OCI-LY7 (cell line): ENCODE measurements at regions not wholly inside any gene's neighbourhood (a gene's known extent, or its start where the extent isn't known, plus 50 kb on each side); places are given as distances from the start of the nearest gene placed in this dataset.

Source experiments
- BruUV-seq: library from RNA; stranded (reverse); fragments of 400-500 nt; replicated peaks from 2 replicates; lab custom pipeline; 2021; lab: Mats Ljungman, UMichigan
- CTCF ChIA-PET: fragments of 300-600 bp; sonication (Branson Sonifier 250); formaldehyde crosslinking; loops from one replicate; lab custom pipeline; 2022; ENCODE audit warnings: antibody characterized with exemption; ENCODE audit not compliant: unreplicated experiment; lab: Charles Lee
- POLR2A ChIA-PET: fragments of 300-600 bp; sonication (Branson Sonifier 250); formaldehyde crosslinking; loops from one replicate; lab custom pipeline; 2022; ENCODE audit warnings: antibody characterized with exemption; lab: Charles Lee
- DNase-seq: peaks from one replicate; pipeline ENCODE4 v3.0.0-alpha.2; 2015; ENCODE audit warnings: low spot score
- H2AFZ ChIP-seq: fragments of 200-600 bp; sonication (generic), shearing (Covaris generic); 2 replicates; pipeline ENCODE4 v1.6.1; 2014; ENCODE audit warnings: mild to moderate bottlenecking, antibody characterized with exemption, low read length, moderate library complexity
- H3K27ac ChIP-seq: fragments of 200-600 bp; sonication (generic); 2 replicates; pipeline ENCODE4 v1.5.1; 2014; ENCODE audit warnings: mixed run types, low read depth, mild to moderate bottlenecking, moderate library complexity, low read length, inconsistent platforms; ENCODE audit not compliant: poor library complexity, severe bottlenecking
- H3K36me3 ChIP-seq: fragments of 200-600 bp; sonication (generic); 2 replicates; pipeline ENCODE4 v1.6.1; 2014; ENCODE audit warnings: mild to moderate bottlenecking, antibody characterized with exemption, low read length, moderate library complexity, mixed read lengths; ENCODE audit not compliant: insufficient read depth
- H3K4me1 ChIP-seq: fragments of 200-600 bp; sonication (generic); 2 replicates; pipeline ENCODE4 v1.5.1; 2014; ENCODE audit warnings: mild to moderate bottlenecking, low read length; ENCODE audit not compliant: insufficient read depth, poor library complexity, severe bottlenecking
- H3K4me2 ChIP-seq: fragments of 200-600 bp; sonication (generic); 2 replicates; pipeline ENCODE4 v1.6.1; 2014; ENCODE audit warnings: mild to moderate bottlenecking, low read length
- H3K4me3 ChIP-seq: fragments of 200-600 bp; sonication (generic); 2 replicates; pipeline ENCODE4 v1.5.1; 2014; ENCODE audit warnings: mild to moderate bottlenecking, low read depth, low read length; ENCODE audit not compliant: poor library complexity, severe bottlenecking
- H3K79me2 ChIP-seq: fragments of 200-600 bp; sonication (generic); 2 replicates; pipeline ENCODE4 v1.6.1; 2016; ENCODE audit warnings: low read depth, mild to moderate bottlenecking, low read length, moderate library complexity, mixed read lengths; ENCODE audit not compliant: insufficient read depth
- H3K9me2 ChIP-seq: fragments of 200-600 bp; sonication (generic); 2 replicates; pipeline ENCODE4 v1.6.1; 2016; ENCODE audit warnings: mild to moderate bottlenecking, low read length, mixed read lengths; ENCODE audit not compliant: insufficient read depth
- H3K9me3 ChIP-seq: fragments of 200-600 bp; sonication (generic); 2 replicates; pipeline ENCODE4 v1.6.1; 2014; ENCODE audit warnings: mild to moderate bottlenecking, mixed run types, low read length, mixed read lengths
- H4K20me1 ChIP-seq: fragments of 200-600 bp; sonication (generic); 2 replicates; pipeline ENCODE4 v1.6.1; 2014; ENCODE audit warnings: mild to moderate bottlenecking, antibody characterized with exemption, low read length, moderate library complexity, mixed read lengths; ENCODE audit not compliant: insufficient read depth
- CTCF ChIP-seq: fragments of 200-600 bp; sonication (generic); conservative IDR thresholded peaks from 2 replicates; pipeline ENCODE4 v1.5.1; 2014; ENCODE audit warnings: mild to moderate bottlenecking, antibody characterized with exemption, low read length, moderate library complexity, mixed read lengths
- EZH2phosphoT487 ChIP-seq: fragments of 200-600 bp; sonication (generic); IDR thresholded peaks from 2 replicates; pipeline ENCODE4 v1.6.1; 2018; ENCODE audit warnings: low read depth, borderline replicate concordance, mild to moderate bottlenecking, mixed run types, antibody characterized with exemption, low read length, moderate library complexity, mixed read lengths
- intact Hi-C: fragments of 100-400 bp; cut with micrococcal nuclease; formaldehyde crosslinking; loops from one replicate; pipeline ENCODE4 v1.10.0; 2022; ENCODE audit not compliant: unreplicated experiment

- POLR2A ChIA-PET, result no interaction called here
- Histone ChIP-seq H3K36me3 (no peaks in the 10 kb centered on the region), H3K9me3 (no peaks in the 10 kb centered on the region), H3K4me3 (no peak overlapping the region), H3K79me2 (no peaks in the 10 kb centered on the region), H3K4me2 (no peak overlapping the region), H4K20me1 (no peaks in the 10 kb centered on the region), H3K27ac (no peak overlapping the region), H3K4me1 (no peaks in the 10 kb centered on the region), H2AFZ (no peak overlapping the region), H3K9me2 (no peaks in the 10 kb centered on the region)
- CTCF ChIA-PET, result no interaction called here
- intact Hi-C loops, result no loop called here
- BruUV-seq, result no TSS peak
- TF ChIP-seq CTCF (no peak), EZH2phosphoT487 (no peak)
- DNase-seq, result no peak
Measured at GRCh38 chr11:70739811-70740487, 341.6 kb downstream of the CTTN start.

GRCh38 chr11:70740488-70740851, 342.1 kb downstream of the CTTN start:
- TF ChIP-seq EZH2phosphoT487 (no peak), CTCF (no peak)
- no peaks in the 10 kb centered on the region for H4K20me1 ChIP-seq
- no peaks in the 10 kb centered on the region for H3K9me2 ChIP-seq
- no TSS peak for BruUV-seq
- no peak for DNase-seq
- POLR2A ChIA-PET, result no interaction called here
- H3K9me3 ChIP-seq, result no peaks in the 10 kb centered on the region
- H3K79me2 ChIP-seq, result no peaks in the 10 kb centered on the region
- intact Hi-C loops, result no loop called here
- no peak overlapping the region for H3K4me3 ChIP-seq
- no peaks in the 10 kb centered on the region for H3K36me3 ChIP-seq
- no peak overlapping the region for H3K27ac ChIP-seq
- CTCF ChIA-PET, result no interaction called here
- no peak overlapping the region for H2AFZ ChIP-seq
- no peak overlapping the region for H3K4me2 ChIP-seq
- no peaks in the 10 kb centered on the region for H3K4me1 ChIP-seq

- Histone ChIP-seq H3K79me2 (no peaks in the 10 kb centered on the region), H3K4me2 (no peak overlapping the region), H3K9me3 (no peaks in the 10 kb centered on the region), H3K36me3 (no peaks in the 10 kb centered on the region), H2AFZ (no peak overlapping the region), H3K4me3 (no peak overlapping the region), H3K4me1 (no peaks in the 10 kb centered on the region), H4K20me1 (no peaks in the 10 kb centered on the region), H3K27ac (no peak overlapping the region), H3K9me2 (no peaks in the 10 kb centered on the region)
- no TSS peak for BruUV-seq
- ChIA-PET POLR2A (no interaction called here), CTCF (no interaction called here)
- intact Hi-C loops, result no loop called here
- TF ChIP-seq EZH2phosphoT487 (no peak), CTCF (no peak)
- no peak for DNase-seq
Measured at GRCh38 chr11:70741085-70741484, 342.8 kb downstream of the CTTN start.
